ENCODE measurements at regions not wholly inside any gene's neighbourhood (a gene's known extent, or its start where the extent isn't known, plus 50 kb on each side); places are given as distances from the start of the nearest gene placed in this dataset.

DNA sequence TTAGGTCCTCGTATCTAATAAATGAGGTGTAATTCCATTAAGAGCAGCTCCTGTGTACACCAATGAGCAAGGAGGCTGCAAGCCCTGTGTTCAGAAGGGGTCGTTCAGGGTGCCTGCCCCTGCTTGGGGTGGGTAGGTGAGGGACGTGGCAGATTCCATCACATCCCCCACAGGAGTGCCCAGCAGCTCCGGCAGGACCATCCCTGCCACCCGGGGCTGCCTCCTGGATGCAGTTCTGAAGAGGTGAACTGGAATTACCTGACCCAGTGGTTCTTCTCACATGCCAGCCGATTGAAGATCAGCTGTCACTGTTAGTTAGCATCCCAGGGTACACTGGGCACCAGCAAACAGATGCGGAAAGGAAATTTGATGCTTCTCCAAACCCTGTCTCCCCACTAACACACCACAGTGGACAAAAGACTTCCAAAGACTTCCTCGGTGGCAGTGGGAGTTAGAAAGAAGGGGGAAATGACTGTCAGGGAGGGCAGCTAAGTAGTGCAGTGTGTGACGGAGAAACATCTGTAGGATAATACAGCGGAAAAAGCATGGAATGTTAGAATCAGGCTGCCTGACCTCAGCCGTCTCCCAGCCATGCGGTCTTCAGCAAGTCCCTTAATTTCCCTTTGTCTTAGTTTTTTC lies 313.6 kb upstream of the ZMIZ1 start:
- peaks cover 9% of the 10 kb centered on the region in 2 donors for H3K4me1 ChIP-seq (ENCODE audit: control insufficient read depth in 1 of 2, insufficient read depth in 2 of 2, low read length in 2 of 2)
- peaks cover 3 to 4% of the 10 kb centered on the region in 2 donors for H3K27me3 ChIP-seq (ENCODE audit: control insufficient read depth in 1 of 2, insufficient read depth in 2 of 2, low read length in 2 of 2)
- H3K9me3 ChIP-seq (ENCODE audit: control insufficient read depth in 1 of 2, low read length in 2 of 2), result no peaks in the 10 kb centered on the region
- no peak overlapping the region for H3K9ac ChIP-seq (ENCODE audit: low read depth in 1 of 2, low read length in 2 of 2)
- H3K36me3 ChIP-seq (ENCODE audit: control insufficient read depth in 1 of 2, insufficient read depth in 2 of 2, low read length in 2 of 2), result no peaks in the 10 kb centered on the region
- H3K4me3 ChIP-seq (ENCODE audit: low read depth in 1 of 2, low read length in 2 of 2), result no peak overlapping the region
- H3K27ac ChIP-seq (ENCODE audit: low read depth, low read length), result no peak overlapping the region

DNA sequence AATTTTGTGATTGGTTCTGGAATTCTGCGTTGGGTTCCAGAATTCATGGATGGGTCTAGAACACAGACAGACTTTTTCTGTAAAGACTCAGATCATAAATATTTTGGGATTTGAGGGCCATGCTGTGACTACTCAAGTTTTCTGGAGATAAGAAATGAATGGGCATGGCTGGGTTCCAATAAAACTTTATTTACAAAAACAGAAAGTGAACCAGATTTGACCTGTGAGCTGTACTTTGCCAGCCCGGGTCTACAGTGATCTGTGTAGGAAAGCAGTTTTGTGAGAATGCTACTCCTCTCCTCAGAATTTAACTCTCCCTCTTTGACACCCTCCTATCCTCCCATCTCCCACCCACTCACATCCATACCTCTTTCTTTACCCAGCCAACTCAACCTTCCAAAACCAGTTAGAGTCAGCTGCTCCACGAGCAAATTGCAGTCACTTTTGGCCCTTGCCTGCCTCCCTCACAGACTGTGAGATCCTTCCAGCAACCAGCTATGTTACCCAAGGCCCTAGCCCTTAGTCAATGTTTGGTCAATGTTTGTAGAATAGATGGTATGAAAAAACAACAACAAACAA lies 312.8 kb upstream of the ZMIZ1 start:
- no peak overlapping the region for H3K4me3 ChIP-seq (ENCODE audit: low read depth in 1 of 2, low read length in 2 of 2)
- H3K36me3 ChIP-seq (ENCODE audit: control insufficient read depth in 1 of 2, insufficient read depth in 2 of 2, low read length in 2 of 2), result no peaks in the 10 kb centered on the region
- peaks cover 3 to 4% of the 10 kb centered on the region in 2 donors for H3K27me3 ChIP-seq (ENCODE audit: control insufficient read depth in 1 of 2, insufficient read depth in 2 of 2, low read length in 2 of 2)
- no peak overlapping the region for H3K9ac ChIP-seq (ENCODE audit: low read depth in 1 of 2, low read length in 2 of 2)
- H3K4me1 ChIP-seq (ENCODE audit: control insufficient read depth in 1 of 2, insufficient read depth in 2 of 2, low read length in 2 of 2), result peaks cover 9% of the 10 kb centered on the region in 2 donors
- H3K9me3 ChIP-seq (ENCODE audit: control insufficient read depth in 1 of 2, low read length in 2 of 2), result no peaks in the 10 kb centered on the region
- no peak overlapping the region for H3K27ac ChIP-seq (ENCODE audit: low read depth, low read length)

GRCh38 chr10:78756604-78757343 lies 312.0 kb upstream of the ZMIZ1 start:
- no peak overlapping the region for H3K27ac ChIP-seq (ENCODE audit: low read depth, low read length)

GRCh38 chr10:78757344-78757925 lies 311.3 kb upstream of the ZMIZ1 start:
- Histone ChIP-seq H3K36me3 (ENCODE audit: control insufficient read depth in 1 of 2, insufficient read depth in 2 of 2, low read length in 2 of 2) (no peaks in the 10 kb centered on the region), H3K9ac (ENCODE audit: low read depth in 1 of 2, low read length in 2 of 2) (no peak overlapping the region), H3K27me3 (ENCODE audit: control insufficient read depth in 1 of 2, insufficient read depth in 2 of 2, low read length in 2 of 2) (peaks cover 3 to 4% of the 10 kb centered on the region in 2 donors), H3K4me1 (ENCODE audit: control insufficient read depth in 1 of 2, insufficient read depth in 2 of 2, low read length in 2 of 2) (peaks cover 9% of the 10 kb centered on the region in 2 donors), H3K9me3 (ENCODE audit: control insufficient read depth in 1 of 2, low read length in 2 of 2) (no peaks in the 10 kb centered on the region), H3K27ac (ENCODE audit: low read depth, low read length) (no peak overlapping the region), H3K4me3 (ENCODE audit: low read depth in 1 of 2, low read length in 2 of 2) (no peak overlapping the region)

More at GRCh38 chr10:78756604-78757343, 312.0 kb upstream of the ZMIZ1 start:
- H3K4me1 ChIP-seq (ENCODE audit: control insufficient read depth in 1 of 2, insufficient read depth in 2 of 2, low read length in 2 of 2), result peaks cover 9% of the 10 kb centered on the region in 2 donors
- no peaks in the 10 kb centered on the region for H3K9me3 ChIP-seq (ENCODE audit: control insufficient read depth in 1 of 2, low read length in 2 of 2)
- peaks cover 3 to 4% of the 10 kb centered on the region in 2 donors for H3K27me3 ChIP-seq (ENCODE audit: control insufficient read depth in 1 of 2, insufficient read depth in 2 of 2, low read length in 2 of 2)
- H3K4me3 ChIP-seq (ENCODE audit: low read depth in 1 of 2, low read length in 2 of 2), result no peak overlapping the region
- H3K9ac ChIP-seq (ENCODE audit: low read depth in 1 of 2, low read length in 2 of 2), result no peak overlapping the region
- no peaks in the 10 kb centered on the region for H3K36me3 ChIP-seq (ENCODE audit: control insufficient read depth in 1 of 2, insufficient read depth in 2 of 2, low read length in 2 of 2)

- no peaks in the 10 kb centered on the region for H3K9me3 ChIP-seq (ENCODE audit: control insufficient read depth in 1 of 2, low read length in 2 of 2)
- H3K27me3 ChIP-seq (ENCODE audit: control insufficient read depth in 1 of 2, insufficient read depth in 2 of 2, low read length in 2 of 2), result peaks cover 3 to 4% of the 10 kb centered on the region in 2 donors
- no peak overlapping the region for H3K9ac ChIP-seq (ENCODE audit: low read depth in 1 of 2, low read length in 2 of 2)
- H3K4me3 ChIP-seq (ENCODE audit: low read depth in 1 of 2, low read length in 2 of 2), result no peak overlapping the region
- H3K4me1 ChIP-seq (ENCODE audit: control insufficient read depth in 1 of 2, insufficient read depth in 2 of 2, low read length in 2 of 2), result peaks cover 9% of the 10 kb centered on the region in 2 donors
- no peaks in the 10 kb centered on the region for H3K36me3 ChIP-seq (ENCODE audit: control insufficient read depth in 1 of 2, insufficient read depth in 2 of 2, low read length in 2 of 2)
- H3K27ac ChIP-seq (ENCODE audit: low read depth, low read length), result no peak overlapping the region
These were observed 310.6 kb upstream of the ZMIZ1 start for GRCh38 chr10:78758176-78758575.

GRCh38 chr10:78759456-78760120 lies 309.2 kb upstream of the ZMIZ1 start:
- Histone ChIP-seq H3K9ac (ENCODE audit: low read depth in 1 of 2, low read length in 2 of 2) (no peak overlapping the region), H3K4me1 (ENCODE audit: control insufficient read depth in 1 of 2, insufficient read depth in 2 of 2, low read length in 2 of 2) (peaks cover 9% of the 10 kb centered on the region in 2 donors)

DNA sequence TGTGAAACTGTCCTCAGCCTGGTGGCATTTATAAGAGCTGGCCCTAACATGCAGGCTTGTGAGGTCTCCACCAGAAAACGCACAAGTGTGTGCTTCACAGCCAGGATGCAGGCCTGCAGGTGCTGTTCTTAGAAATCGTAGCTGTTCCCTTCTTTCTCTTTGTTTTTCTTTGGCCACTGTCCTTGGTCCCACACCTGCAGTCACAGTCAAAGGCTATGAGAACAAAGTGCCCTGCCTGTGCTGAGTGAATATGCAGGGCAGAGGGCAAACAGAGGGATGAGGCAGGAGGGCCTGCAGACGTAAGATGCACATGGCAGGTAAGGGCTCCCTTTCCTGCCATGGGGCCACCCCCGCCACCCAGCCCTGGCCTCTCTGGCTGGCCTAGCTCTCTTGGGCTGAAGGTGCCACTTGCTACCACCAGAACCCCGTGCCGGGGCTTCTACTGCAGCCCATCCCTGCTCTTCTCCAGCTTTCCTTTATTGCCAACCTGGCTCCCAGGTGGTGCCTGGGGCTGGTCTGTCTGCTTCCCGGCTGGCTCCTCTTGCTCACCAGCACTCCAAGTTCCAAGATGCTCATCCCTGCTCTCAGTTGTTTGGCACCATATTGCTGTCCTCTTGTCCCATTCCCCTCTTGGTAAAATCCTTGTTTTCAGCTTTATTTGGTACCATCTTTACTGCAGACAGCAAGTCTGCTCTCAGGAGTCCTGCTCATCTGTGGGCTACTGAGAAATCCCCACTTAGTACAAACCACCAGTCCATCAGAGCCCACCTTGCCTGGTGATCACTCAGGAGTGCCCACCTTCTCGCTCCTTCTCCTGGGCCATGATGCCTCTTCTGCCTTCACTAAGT lies 308.1 kb upstream of the ZMIZ1 start:
- H3K9me3 ChIP-seq (ENCODE audit: control insufficient read depth in 1 of 2, low read length in 2 of 2), result no peaks in the 10 kb centered on the region
- no peaks in the 10 kb centered on the region for H3K36me3 ChIP-seq (ENCODE audit: control insufficient read depth in 1 of 2, insufficient read depth in 2 of 2, low read length in 2 of 2)
- no peak overlapping the region for H3K27ac ChIP-seq (ENCODE audit: low read depth, low read length)
- H3K9ac ChIP-seq (ENCODE audit: low read depth in 1 of 2, low read length in 2 of 2), result no peak overlapping the region
- no peaks in the 10 kb centered on the region for H3K27me3 ChIP-seq (ENCODE audit: control insufficient read depth in 1 of 2, insufficient read depth in 2 of 2, low read length in 2 of 2)
- H3K4me1 ChIP-seq (ENCODE audit: control insufficient read depth in 1 of 2, insufficient read depth in 2 of 2, low read length in 2 of 2), result peaks cover 9% of the 10 kb centered on the region in 2 donors
- no peak overlapping the region for H3K4me3 ChIP-seq (ENCODE audit: low read depth in 1 of 2, low read length in 2 of 2)

More at GRCh38 chr10:78759456-78760120, 309.2 kb upstream of the ZMIZ1 start:
- Histone ChIP-seq H3K27me3 (ENCODE audit: control insufficient read depth in 1 of 2, insufficient read depth in 2 of 2, low read length in 2 of 2) (peaks cover under 1 to 4% of the 10 kb centered on the region in 2 donors), H3K27ac (ENCODE audit: low read depth, low read length) (no peak overlapping the region), H3K4me3 (ENCODE audit: low read depth in 1 of 2, low read length in 2 of 2) (no peak overlapping the region), H3K9me3 (ENCODE audit: control insufficient read depth in 1 of 2, low read length in 2 of 2) (no peaks in the 10 kb centered on the region), H3K36me3 (ENCODE audit: control insufficient read depth in 1 of 2, insufficient read depth in 2 of 2, low read length in 2 of 2) (no peaks in the 10 kb centered on the region)

DNA sequence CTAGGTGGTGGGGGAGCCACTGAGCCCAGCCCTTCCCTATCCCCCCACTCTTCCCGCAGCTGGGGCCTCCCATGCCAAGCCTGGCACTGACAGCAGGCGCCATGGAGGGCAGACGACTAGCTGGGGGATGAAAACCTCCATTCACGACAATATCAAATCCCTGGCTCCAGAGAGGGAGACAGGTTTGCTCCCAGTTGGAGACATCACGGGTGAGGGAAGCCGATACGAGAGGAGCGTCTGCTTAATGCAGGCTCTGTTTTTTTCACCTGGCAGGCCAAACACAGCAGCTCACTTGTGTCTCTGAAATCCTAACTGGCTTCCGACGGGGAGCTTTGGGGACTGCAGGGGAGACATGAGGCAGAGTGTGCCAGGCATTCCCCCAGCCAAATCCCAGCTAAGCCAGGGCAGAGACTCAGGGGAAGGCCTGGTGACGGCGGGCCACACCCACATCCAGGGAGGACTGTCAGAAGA lies 307.4 kb upstream of the ZMIZ1 start:
- Histone ChIP-seq H3K4me1 (ENCODE audit: control insufficient read depth in 1 of 2, insufficient read depth in 2 of 2, low read length in 2 of 2) (peaks cover 9% of the 10 kb centered on the region in 2 donors), H3K27ac (ENCODE audit: low read depth, low read length) (no peak overlapping the region), H3K9me3 (ENCODE audit: control insufficient read depth in 1 of 2, low read length in 2 of 2) (no peaks in the 10 kb centered on the region), H3K36me3 (ENCODE audit: control insufficient read depth in 1 of 2, insufficient read depth in 2 of 2, low read length in 2 of 2) (no peaks in the 10 kb centered on the region), H3K9ac (ENCODE audit: low read depth in 1 of 2, low read length in 2 of 2) (no peak overlapping the region), H3K27me3 (ENCODE audit: control insufficient read depth in 1 of 2, insufficient read depth in 2 of 2, low read length in 2 of 2) (no peaks in the 10 kb centered on the region), H3K4me3 (ENCODE audit: low read depth in 1 of 2, low read length in 2 of 2) (no peak overlapping the region)

- no peaks in the 10 kb centered on the region for H3K9me3 ChIP-seq (ENCODE audit: control insufficient read depth in 1 of 2, low read length in 2 of 2)
- no peak overlapping the region for H3K4me3 ChIP-seq (ENCODE audit: low read depth in 1 of 2, low read length in 2 of 2)
- no peaks in the 10 kb centered on the region for H3K27me3 ChIP-seq (ENCODE audit: control insufficient read depth in 1 of 2, insufficient read depth in 2 of 2, low read length in 2 of 2)
- no peak overlapping the region for H3K9ac ChIP-seq (ENCODE audit: low read depth in 1 of 2, low read length in 2 of 2)
- peaks cover 1% of the 10 kb centered on the region in 2 donors for H3K4me1 ChIP-seq (ENCODE audit: control insufficient read depth in 1 of 2, insufficient read depth in 2 of 2, low read length in 2 of 2)
- H3K27ac ChIP-seq (ENCODE audit: low read depth, low read length), result no peak overlapping the region
- no peaks in the 10 kb centered on the region for H3K36me3 ChIP-seq (ENCODE audit: control insufficient read depth in 1 of 2, insufficient read depth in 2 of 2, low read length in 2 of 2)
These were observed 306.6 kb upstream of the ZMIZ1 start for GRCh38 chr10:78762086-78762630.
